Right ventricle myocardium superior (tissue), 1 donor: ENCODE measurements at regions not wholly inside any gene's neighbourhood (a gene's known extent, or its start where the extent isn't known, plus 50 kb on each side); places are given as distances from the start of the nearest gene placed in this dataset.

Experiments used
- ATAC-seq: fragments of 200-7000 bp; cut with Tn5 transposase; one replicate; pipeline ENCODE4 v1.9.1; 2020; ENCODE audit warnings: mild to moderate bottlenecking; ENCODE audit not compliant: poor library complexity
- DNase-seq: peaks from one replicate; pipeline ENCODE4 v3.0.0-alpha.2; 2020
- intact Hi-C: fragments of 100-400 bp; cut with DNase I; formaldehyde crosslinking; loops from one replicate; pipeline ENCODE4 v1.11.2; 2022
- donor health status: DM: no; HTN: yes; CAD: no; lungs with severe emphysema.

GRCh38 chr2:45227347-45227746 lies 218.1 kb upstream of the SIX2 start:
- ATAC-seq (no peak), DNase-seq (no peak)
- intact Hi-C loops: no loop called here

- no peak for ATAC-seq
- intact Hi-C loops: no loop called here
- no peak for DNase-seq
Observed at GRCh38 chr2:45224993-45225380, 215.7 kb upstream of the SIX2 start.

- intact Hi-C loops: no loop called here
- ATAC-seq (no peak), DNase-seq (no peak)
Observed at GRCh38 chr2:45224321-45224992, 215.2 kb upstream of the SIX2 start.

- intact Hi-C loops: no loop called here
- DNase-seq (no peak), ATAC-seq (no peak)
Observed at GRCh38 chr2:45223531-45223930, 214.3 kb upstream of the SIX2 start.

GRCh38 chr2:45220227-45220626 lies 211.0 kb upstream of the SIX2 start:
- ATAC-seq (no peak), DNase-seq (no peak)
- intact Hi-C loops: no loop called here

- DNase-seq (no peak), ATAC-seq (no peak)
- intact Hi-C loops: no loop called here
Observed at GRCh38 chr2:45218931-45219339, 209.7 kb upstream of the SIX2 start.

GRCh38 chr2:45218297-45218696 lies 209.0 kb upstream of the SIX2 start:
- DNase-seq (no peak), ATAC-seq (no peak)
- intact Hi-C loops: no loop called here

- intact Hi-C loops: no loop called here
- ATAC-seq: no peak
Observed at GRCh38 chr2:45216118-45216517, 206.9 kb upstream of the SIX2 start.

GRCh38 chr2:45214550-45214949 lies 205.3 kb upstream of the SIX2 start:
- DNase-seq (no peak), ATAC-seq (no peak)
- intact Hi-C loops: no loop called here

More at GRCh38 chr2:45216118-45216517, 206.9 kb upstream of the SIX2 start:
- no peak for DNase-seq

GRCh38 chr2:45212953-45213635 lies 203.8 kb upstream of the SIX2 start:
- DNase-seq (no peak), ATAC-seq (no peak)

GRCh38 chr2:45211636-45212035 lies 202.4 kb upstream of the SIX2 start:
- no peak for DNase-seq
- intact Hi-C loops: no loop called here
- no peak for ATAC-seq

More at GRCh38 chr2:45212953-45213635, 203.8 kb upstream of the SIX2 start:
- intact Hi-C loops: no loop called here

- ATAC-seq (no peak), DNase-seq (no peak)
- intact Hi-C loops: no loop called here
Observed at GRCh38 chr2:45210462-45211195, 201.4 kb upstream of the SIX2 start.

GRCh38 chr2:45209875-45210274 lies 200.6 kb upstream of the SIX2 start:
- intact Hi-C loops: no loop called here
- no peak for ATAC-seq
- no peak for DNase-seq

- DNase-seq: no peak
- intact Hi-C loops: no loop called here
- ATAC-seq: no peak
Observed at GRCh38 chr2:45209302-45209701, 200.1 kb upstream of the SIX2 start.

- ATAC-seq: no peak
- no peak for DNase-seq
- intact Hi-C loops: no loop called here
Observed at GRCh38 chr2:45207101-45207500, 197.8 kb upstream of the SIX2 start.

GRCh38 chr2:45205985-45206384 lies 196.7 kb upstream of the SIX2 start:
- DNase-seq (no peak), ATAC-seq (no peak)
- intact Hi-C loops: no loop called here

GRCh38 chr2:45205480-45205879 lies 196.2 kb upstream of the SIX2 start:
- ATAC-seq (no peak), DNase-seq (no peak)
- intact Hi-C loops: no loop called here

GRCh38 chr2:45203400-45203799 lies 194.1 kb upstream of the SIX2 start:
- ATAC-seq (no peak), DNase-seq (no peak)
- intact Hi-C loops: no loop called here

GRCh38 chr2:45199973-45200372 lies 190.7 kb upstream of the SIX2 start:
- peak; percentile 78 for ATAC-seq
- intact Hi-C loops: no loop called here

GRCh38 chr2:45195916-45196315 lies 186.7 kb upstream of the SIX2 start:
- no peak for DNase-seq
- intact Hi-C loops: no loop called here
- no peak for ATAC-seq

More at GRCh38 chr2:45199973-45200372, 190.7 kb upstream of the SIX2 start:
- DNase-seq: no peak
